ENCODE measurements at regions not wholly inside any gene's neighbourhood (a gene's known extent, or its start where the extent isn't known, plus 50 kb on each side); places are given as distances from the start of the nearest gene placed in this dataset.
"Not testable (repeated sequence)": the region's sequence is repeated elsewhere in the genome, so short reads cannot be mapped to it uniquely, and the experiment has no call there.

- Mint-ChIP-seq H3K4me3 (no peak overlapping the region), H3K27me3 (no peaks in the 10 kb centered on the region), H3K36me3 (ENCODE audit: low read depth) (no peaks in the 10 kb centered on the region), H3K27ac (no peak overlapping the region), H3K9me3 (no peaks in the 10 kb centered on the region), H3K4me1 (ENCODE audit: low read depth) (no peaks in the 10 kb centered on the region)
These were observed 167.1 kb upstream of the DAB1 start for GRCh38 chr1:57590978-57591377.

GRCh38 chr1:57586842-57587241 is 163.0 kb upstream of the DAB1 start:
- H3K4me3 Mint-ChIP-seq, result no peak overlapping the region
- H3K27me3 Mint-ChIP-seq, result no peaks in the 10 kb centered on the region
- no peaks in the 10 kb centered on the region for H3K36me3 Mint-ChIP-seq (ENCODE audit: low read depth)
- no peak overlapping the region for H3K27ac Mint-ChIP-seq
- H3K4me1 Mint-ChIP-seq (ENCODE audit: low read depth), result no peaks in the 10 kb centered on the region
- no peaks in the 10 kb centered on the region for H3K9me3 Mint-ChIP-seq

- Mint-ChIP-seq H3K36me3 (ENCODE audit: low read depth) (no peaks in the 10 kb centered on the region), H3K4me1 (ENCODE audit: low read depth) (no peaks in the 10 kb centered on the region), H3K9me3 (no peaks in the 10 kb centered on the region), H3K27ac (no peak overlapping the region), H3K27me3 (no peaks in the 10 kb centered on the region), H3K4me3 (no peak overlapping the region)
These were observed 154.8 kb upstream of the DAB1 start for GRCh38 chr1:57578680-57579079.

GRCh38 chr1:57578099-57578498 is 154.2 kb upstream of the DAB1 start:
- Mint-ChIP-seq H3K9me3 (no peaks in the 10 kb centered on the region), H3K4me1 (ENCODE audit: low read depth) (no peaks in the 10 kb centered on the region), H3K27ac (no peak overlapping the region), H3K27me3 (no peaks in the 10 kb centered on the region), H3K4me3 (no peak overlapping the region), H3K36me3 (ENCODE audit: low read depth) (no peaks in the 10 kb centered on the region)

- Mint-ChIP-seq H3K27ac (no peak overlapping the region), H3K36me3 (ENCODE audit: low read depth) (no peaks in the 10 kb centered on the region), H3K27me3 (no peaks in the 10 kb centered on the region), H3K4me3 (no peak overlapping the region), H3K4me1 (ENCODE audit: low read depth) (no peaks in the 10 kb centered on the region), H3K9me3 (no peaks in the 10 kb centered on the region)
These were observed 152.9 kb upstream of the DAB1 start for GRCh38 chr1:57576756-57577155.

GRCh38 chr1:57572016-57572415 is 148.2 kb upstream of the DAB1 start:
- H3K4me3 Mint-ChIP-seq, result no peak overlapping the region

GRCh38 chr1:57558066-57558465 is 134.2 kb upstream of the DAB1 start:
- H3K27me3 Mint-ChIP-seq; H3K4me3 Mint-ChIP-seq; H3K4me1 Mint-ChIP-seq (ENCODE audit: low read depth); H3K36me3 Mint-ChIP-seq (ENCODE audit: low read depth); H3K27ac Mint-ChIP-seq: not testable (repeated sequence)
- peaks cover 11% of the 10 kb centered on the region for H3K9me3 Mint-ChIP-seq

More at GRCh38 chr1:57572016-57572415, 148.2 kb upstream of the DAB1 start:
- Mint-ChIP-seq H3K27me3 (no peaks in the 10 kb centered on the region), H3K4me1 (ENCODE audit: low read depth) (no peaks in the 10 kb centered on the region), H3K36me3 (ENCODE audit: low read depth) (no peaks in the 10 kb centered on the region), H3K9me3 (no peaks in the 10 kb centered on the region), H3K27ac (no peak overlapping the region)

- peaks cover 6% of the 10 kb centered on the region for H3K27me3 Mint-ChIP-seq
- no peaks in the 10 kb centered on the region for H3K36me3 Mint-ChIP-seq (ENCODE audit: low read depth)
- H3K4me3 Mint-ChIP-seq, result no peak overlapping the region
- H3K27ac Mint-ChIP-seq, result no peak overlapping the region
- H3K9me3 Mint-ChIP-seq, result no peaks in the 10 kb centered on the region
- no peaks in the 10 kb centered on the region for H3K4me1 Mint-ChIP-seq (ENCODE audit: low read depth)
These were observed 129.8 kb upstream of the DAB1 start for GRCh38 chr1:57553666-57554065.

GRCh38 chr1:57551476-57551875 is 127.6 kb upstream of the DAB1 start:
- H3K27ac Mint-ChIP-seq, result no peak overlapping the region
- no peaks in the 10 kb centered on the region for H3K4me1 Mint-ChIP-seq (ENCODE audit: low read depth)
- no peak overlapping the region for H3K4me3 Mint-ChIP-seq
- no peaks in the 10 kb centered on the region for H3K9me3 Mint-ChIP-seq
- H3K36me3 Mint-ChIP-seq (ENCODE audit: low read depth), result no peaks in the 10 kb centered on the region
- H3K27me3 Mint-ChIP-seq, result peaks cover 6% of the 10 kb centered on the region

GRCh38 chr1:57550092-57550491 is 126.2 kb upstream of the DAB1 start:
- no peak overlapping the region for H3K27ac Mint-ChIP-seq

GRCh38 chr1:57549300-57549699 is 125.4 kb upstream of the DAB1 start:
- H3K27ac Mint-ChIP-seq, result no peak overlapping the region
- no peaks in the 10 kb centered on the region for H3K9me3 Mint-ChIP-seq
- H3K4me1 Mint-ChIP-seq (ENCODE audit: low read depth), result no peaks in the 10 kb centered on the region
- no peak overlapping the region for H3K4me3 Mint-ChIP-seq
- peaks cover 11% of the 10 kb centered on the region for H3K27me3 Mint-ChIP-seq
- H3K36me3 Mint-ChIP-seq (ENCODE audit: low read depth), result no peaks in the 10 kb centered on the region

More at GRCh38 chr1:57550092-57550491, 126.2 kb upstream of the DAB1 start:
- Mint-ChIP-seq H3K4me1 (ENCODE audit: low read depth) (no peaks in the 10 kb centered on the region), H3K4me3 (no peak overlapping the region), H3K9me3 (no peaks in the 10 kb centered on the region), H3K27me3 (peaks cover 11% of the 10 kb centered on the region), H3K36me3 (ENCODE audit: low read depth) (no peaks in the 10 kb centered on the region)

- Mint-ChIP-seq H3K36me3 (ENCODE audit: low read depth) (no peaks in the 10 kb centered on the region), H3K27me3 (peaks cover 5% of the 10 kb centered on the region), H3K27ac (no peak overlapping the region), H3K4me3 (no peak overlapping the region), H3K9me3 (no peaks in the 10 kb centered on the region), H3K4me1 (ENCODE audit: low read depth) (no peaks in the 10 kb centered on the region)
These were observed 122.9 kb upstream of the DAB1 start for GRCh38 chr1:57546549-57547330.

GRCh38 chr1:57544345-57544744 is 120.5 kb upstream of the DAB1 start:
- no peak overlapping the region for H3K27ac Mint-ChIP-seq
- H3K36me3 Mint-ChIP-seq (ENCODE audit: low read depth), result no peaks in the 10 kb centered on the region
- H3K9me3 Mint-ChIP-seq, result peaks cover 4% of the 10 kb centered on the region
- no peaks in the 10 kb centered on the region for H3K4me1 Mint-ChIP-seq (ENCODE audit: low read depth)
- peaks cover 5% of the 10 kb centered on the region for H3K27me3 Mint-ChIP-seq
- no peak overlapping the region for H3K4me3 Mint-ChIP-seq

GRCh38 chr1:57536749-57537423 is 113.0 kb upstream of the DAB1 start:
- Mint-ChIP-seq H3K4me1 (ENCODE audit: low read depth) (no peaks in the 10 kb centered on the region), H3K36me3 (ENCODE audit: low read depth) (no peaks in the 10 kb centered on the region), H3K27ac (no peak overlapping the region), H3K27me3 (no peaks in the 10 kb centered on the region), H3K9me3 (peaks cover 11% of the 10 kb centered on the region), H3K4me3 (no peak overlapping the region)

- no peak overlapping the region for H3K27ac Mint-ChIP-seq
- H3K27me3 Mint-ChIP-seq, result no peaks in the 10 kb centered on the region
- H3K4me3 Mint-ChIP-seq, result no peak overlapping the region
- H3K36me3 Mint-ChIP-seq (ENCODE audit: low read depth), result no peaks in the 10 kb centered on the region
- H3K4me1 Mint-ChIP-seq (ENCODE audit: low read depth), result no peaks in the 10 kb centered on the region
- H3K9me3 Mint-ChIP-seq, result peaks cover 27% of the 10 kb centered on the region
These were observed 108.4 kb upstream of the DAB1 start for GRCh38 chr1:57532299-57532698.

- H3K9me3 Mint-ChIP-seq, result peaks cover 27% of the 10 kb centered on the region
- not testable (repeated sequence) for H3K4me1 Mint-ChIP-seq (ENCODE audit: low read depth); H3K27ac Mint-ChIP-seq; H3K27me3 Mint-ChIP-seq; H3K4me3 Mint-ChIP-seq; H3K36me3 Mint-ChIP-seq (ENCODE audit: low read depth)
These were observed 107.0 kb upstream of the DAB1 start for GRCh38 chr1:57530911-57531260.
